IgD-negative memory B cell (primary cell): ENCODE measurements at regions not wholly inside any gene's neighbourhood (a gene's known extent, or its start where the extent isn't known, plus 50 kb on each side); places are given as distances from the start of the nearest gene placed in this dataset.
"Not testable (repeated sequence)": the region's sequence is repeated elsewhere in the genome, so short reads cannot be mapped to it uniquely, and the experiment has no call there.

Experiments used
- H3K27ac Mint-ChIP-seq, 3 donors: one replicate each; pipeline ENCODE4 v1.8.0; 2020 to 2022; ENCODE audit warnings: mild to moderate bottlenecking in 3 of 3, mixed read lengths in 3 of 3, moderate library complexity in 1 of 3
- H3K27me3 Mint-ChIP-seq: one replicate; pipeline ENCODE4 v1.8.0; 2021; ENCODE audit warnings: mixed read lengths
- H3K36me3 Mint-ChIP-seq: one replicate; pipeline ENCODE4 v1.8.0; 2020; ENCODE audit warnings: mild to moderate bottlenecking, mixed read lengths
- H3K4me1 Mint-ChIP-seq, 3 donors: one replicate each; pipeline ENCODE4 v1.8.0; 2020 to 2022; ENCODE audit warnings: mixed read lengths in 3 of 3, mild to moderate bottlenecking in 1 of 3
- H3K4me3 Mint-ChIP-seq, 4 donors: one replicate each; pipeline ENCODE4 v1.8.0; 2020 to 2022; ENCODE audit warnings: mild to moderate bottlenecking in 4 of 4, mixed read lengths in 4 of 4, moderate library complexity in 3 of 4
- H3K9me3 Mint-ChIP-seq, 3 donors: one replicate each; pipeline ENCODE4 v1.8.0; 2020 to 2021; ENCODE audit warnings: mixed read lengths in 3 of 3, mild to moderate bottlenecking in 1 of 3

DNA sequence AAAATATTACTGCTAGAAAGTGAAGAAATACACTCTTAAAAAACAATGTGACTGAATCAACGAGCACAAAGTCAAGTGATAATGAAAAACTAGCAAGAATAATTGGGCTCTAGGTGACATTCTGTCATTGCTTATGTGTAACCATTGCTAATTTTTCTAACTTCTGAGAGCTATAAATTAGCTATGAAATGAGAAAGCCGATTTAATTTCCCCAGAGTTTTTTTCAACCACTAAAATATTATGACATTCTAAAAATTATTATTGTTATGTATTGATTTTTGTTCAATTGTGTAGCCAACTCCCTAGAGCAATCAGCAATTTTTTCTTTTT, 458.6 kb upstream of the ATXN8OS start:
- Mint-ChIP-seq H3K36me3 (no peaks in the 10 kb centered on the region), H3K27me3 (no peaks in the 10 kb centered on the region), H3K4me3 (no peak overlapping the region), H3K27ac (no peak overlapping the region), H3K4me1 (no peaks in the 10 kb centered on the region), H3K9me3 (peaks cover 1 to 4% (median 2%) of the 10 kb centered on the region in 3 donors)

DNA sequence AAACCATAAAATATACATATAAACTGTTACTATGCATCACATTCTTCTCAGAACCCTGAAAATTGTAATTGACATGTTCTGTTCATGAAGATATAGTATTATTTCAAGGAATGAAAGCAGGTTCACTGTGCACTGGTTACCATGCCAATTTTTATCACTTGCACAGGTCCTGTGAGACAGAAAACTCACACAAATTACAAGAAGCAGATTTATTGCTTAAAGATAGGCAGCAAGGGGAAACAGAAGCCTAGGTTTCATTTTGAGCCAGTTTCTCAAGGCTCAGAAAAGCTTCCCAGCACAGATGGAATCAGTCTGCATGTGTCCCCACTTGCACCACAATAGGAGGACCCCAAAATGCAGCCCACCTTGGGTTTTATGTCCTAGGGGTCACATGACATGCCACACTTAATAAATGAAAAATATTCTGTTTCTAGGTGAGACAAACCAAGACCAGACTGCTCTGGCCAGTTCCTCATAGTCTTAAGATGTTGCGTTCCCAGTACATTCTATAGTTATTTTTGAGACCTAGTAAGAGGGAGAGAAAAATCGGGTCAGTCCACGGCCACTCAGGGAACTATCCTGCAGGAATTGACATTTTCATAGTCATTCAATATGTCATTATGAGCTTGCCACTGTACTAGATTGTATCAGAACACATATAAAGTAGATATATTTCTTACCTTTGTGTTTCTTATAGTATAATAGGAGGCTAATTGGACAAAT, 459.1 kb upstream of the ATXN8OS start:
- Mint-ChIP-seq H3K4me3 (no peak overlapping the region), H3K36me3 (no peaks in the 10 kb centered on the region), H3K27me3 (no peaks in the 10 kb centered on the region), H3K27ac (no peak overlapping the region), H3K4me1 (no peaks in the 10 kb centered on the region), H3K9me3 (peaks cover 1 to 4% (median 2%) of the 10 kb centered on the region in 3 donors)

GRCh38 chr13:69644447-69644846, 463.2 kb upstream of the ATXN8OS start:
- H3K27ac Mint-ChIP-seq: no peak overlapping the region
- H3K4me1 Mint-ChIP-seq: no peaks in the 10 kb centered on the region
- H3K9me3 Mint-ChIP-seq: peaks cover under 1 to 2% (median 1%) of the 10 kb centered on the region in 3 donors
- H3K27me3 Mint-ChIP-seq: no peaks in the 10 kb centered on the region
- H3K4me3 Mint-ChIP-seq: no peak overlapping the region
- no peaks in the 10 kb centered on the region for H3K36me3 Mint-ChIP-seq

- Mint-ChIP-seq H3K27ac (no peak overlapping the region), H3K27me3 (no peaks in the 10 kb centered on the region), H3K9me3 (peaks cover 0 to 4% (median 2%) of the 10 kb centered on the region in 3 donors), H3K36me3 (peaks cover 1% of the 10 kb centered on the region), H3K4me3 (no peak overlapping the region), H3K4me1 (no peaks in the 10 kb centered on the region)
Observed at GRCh38 chr13:69641773-69642172, 465.9 kb upstream of the ATXN8OS start.

DNA sequence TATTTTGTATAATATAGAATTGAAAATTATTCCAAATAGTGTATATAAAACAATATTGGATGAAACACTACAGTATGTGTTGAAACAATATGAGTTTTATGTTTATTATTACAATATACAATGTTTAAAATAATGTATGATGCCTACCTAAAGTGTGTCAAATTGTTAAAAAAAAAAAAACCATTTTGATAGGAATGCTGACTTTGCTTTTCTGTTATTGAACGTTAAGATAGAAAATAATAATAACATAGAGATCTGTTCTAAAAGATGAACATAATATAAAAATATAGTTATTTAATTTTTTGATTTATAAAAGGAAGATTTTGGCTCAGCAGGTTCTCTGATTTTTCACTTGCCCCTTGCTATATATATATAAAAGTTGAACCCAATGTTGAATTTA, 474.6 kb upstream of the ATXN8OS start:
- Mint-ChIP-seq H3K9me3 (peaks cover 0 to 2% (median 0%) of the 10 kb centered on the region in 3 donors), H3K4me1 (no peaks in the 10 kb centered on the region), H3K27ac (no peak overlapping the region), H3K36me3 (peaks cover 3% of the 10 kb centered on the region), H3K27me3 (no peaks in the 10 kb centered on the region), H3K4me3 (no peak overlapping the region)

DNA sequence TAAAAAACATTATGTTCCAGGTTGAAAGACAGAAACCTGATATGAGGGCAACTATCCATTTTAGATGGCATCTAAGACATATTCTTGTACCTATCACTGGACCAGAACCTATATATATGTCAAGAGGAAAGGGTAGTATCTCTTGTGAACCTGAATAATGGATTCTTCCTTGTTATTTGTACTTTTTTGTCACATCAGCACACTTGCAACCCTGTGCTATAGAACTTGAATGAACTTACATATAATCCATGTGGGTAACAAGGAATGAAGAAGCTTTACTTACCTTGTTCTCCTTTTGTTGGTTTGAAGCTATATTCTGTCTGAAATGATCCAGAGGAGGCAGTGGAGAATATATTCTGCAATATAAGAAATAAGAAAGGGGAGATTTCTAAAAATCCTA, 483.7 kb upstream of the ATXN8OS start:
- H3K36me3 Mint-ChIP-seq: peaks cover 2% of the 10 kb centered on the region
- no peaks in the 10 kb centered on the region for H3K27me3 Mint-ChIP-seq
- H3K27ac Mint-ChIP-seq: no peak overlapping the region
- H3K4me3 Mint-ChIP-seq: no peak overlapping the region
- no peaks in the 10 kb centered on the region for H3K4me1 Mint-ChIP-seq
- H3K9me3 Mint-ChIP-seq: peaks cover 0 to 2% (median 2%) of the 10 kb centered on the region in 3 donors

GRCh38 chr13:69619651-69620050, 488.0 kb upstream of the ATXN8OS start:
- Mint-ChIP-seq H3K36me3 (no peaks in the 10 kb centered on the region), H3K9me3 (peaks cover 0 to 5% (median 0%) of the 10 kb centered on the region in 3 donors), H3K27ac (no peak overlapping the region), H3K4me3 (no peak overlapping the region), H3K4me1 (no peaks in the 10 kb centered on the region), H3K27me3 (no peaks in the 10 kb centered on the region)

DNA sequence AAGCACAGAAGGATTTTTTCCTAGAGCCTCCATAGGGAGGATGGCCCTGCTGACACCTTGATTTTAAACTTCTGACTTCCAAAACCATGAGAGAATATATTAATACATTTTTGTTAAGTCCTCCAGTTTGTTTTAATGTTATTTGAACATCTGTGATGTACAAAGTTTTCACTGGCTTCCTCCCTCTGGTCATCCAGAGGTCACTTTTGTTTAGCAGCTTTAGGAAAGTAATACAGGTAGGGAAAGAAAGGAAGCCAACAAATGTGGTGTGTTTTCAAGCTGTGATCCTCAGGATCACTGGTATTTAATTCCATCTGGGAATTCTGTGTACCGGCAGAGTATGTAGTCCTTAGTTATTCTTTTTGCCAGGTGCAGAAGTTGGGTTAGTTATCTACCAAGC, 488.8 kb upstream of the ATXN8OS start:
- H3K4me3 Mint-ChIP-seq: no peak overlapping the region
- H3K36me3 Mint-ChIP-seq: no peaks in the 10 kb centered on the region
- no peaks in the 10 kb centered on the region for H3K27me3 Mint-ChIP-seq
- H3K27ac Mint-ChIP-seq: no peak overlapping the region
- peaks cover 0 to 4% (median 0%) of the 10 kb centered on the region in 3 donors for H3K9me3 Mint-ChIP-seq
- H3K4me1 Mint-ChIP-seq: no peaks in the 10 kb centered on the region

DNA sequence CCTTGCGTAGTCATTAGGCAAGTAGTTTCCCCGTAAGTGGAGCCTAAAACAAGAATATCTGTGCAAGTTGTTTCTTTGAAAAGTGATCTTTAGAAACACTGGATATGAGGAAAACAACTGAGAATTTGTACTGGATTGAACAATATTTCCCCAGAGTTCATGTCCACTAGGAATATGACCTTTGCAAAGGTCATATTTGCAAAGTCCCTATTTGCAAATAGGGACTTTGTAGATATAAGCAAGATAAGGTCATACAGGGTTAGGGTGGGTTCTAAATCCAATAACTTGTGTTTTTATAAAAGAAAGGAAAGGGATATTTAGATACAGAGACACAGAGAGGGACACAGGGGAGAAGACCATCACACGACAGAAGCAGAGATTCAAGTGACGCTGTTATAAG, 489.2 kb upstream of the ATXN8OS start:
- H3K4me3 Mint-ChIP-seq: no peak overlapping the region
- H3K27me3 Mint-ChIP-seq: no peaks in the 10 kb centered on the region
- no peaks in the 10 kb centered on the region for H3K4me1 Mint-ChIP-seq
- peaks cover 0 to 4% (median 0%) of the 10 kb centered on the region in 3 donors for H3K9me3 Mint-ChIP-seq
- no peak overlapping the region for H3K27ac Mint-ChIP-seq
- H3K36me3 Mint-ChIP-seq: no peaks in the 10 kb centered on the region

DNA sequence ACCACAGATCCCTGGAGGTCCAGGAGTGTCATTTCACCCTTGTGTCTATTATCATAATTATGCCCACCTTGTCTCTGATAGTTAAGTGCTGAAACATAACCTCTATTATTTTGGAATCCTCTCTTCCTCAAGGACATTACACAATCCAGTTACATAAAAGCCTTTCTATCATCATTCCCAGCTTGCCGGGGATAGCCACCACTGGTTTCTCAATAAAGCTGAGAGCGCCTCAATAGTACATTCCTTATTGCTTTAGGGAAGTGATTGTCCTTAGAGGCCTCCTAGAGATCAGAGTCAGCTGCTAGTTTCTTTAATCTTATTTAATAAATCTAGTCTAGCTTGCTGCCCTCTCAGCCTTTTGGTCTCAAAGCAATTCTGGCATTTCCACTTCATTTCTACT, 490.0 kb upstream of the ATXN8OS start:
- Mint-ChIP-seq H3K27me3 (no peaks in the 10 kb centered on the region), H3K9me3 (peaks cover 0 to 4% (median 0%) of the 10 kb centered on the region in 3 donors), H3K36me3 (no peaks in the 10 kb centered on the region), H3K4me3 (no peak overlapping the region), H3K27ac (no peak overlapping the region), H3K4me1 (no peaks in the 10 kb centered on the region)

DNA sequence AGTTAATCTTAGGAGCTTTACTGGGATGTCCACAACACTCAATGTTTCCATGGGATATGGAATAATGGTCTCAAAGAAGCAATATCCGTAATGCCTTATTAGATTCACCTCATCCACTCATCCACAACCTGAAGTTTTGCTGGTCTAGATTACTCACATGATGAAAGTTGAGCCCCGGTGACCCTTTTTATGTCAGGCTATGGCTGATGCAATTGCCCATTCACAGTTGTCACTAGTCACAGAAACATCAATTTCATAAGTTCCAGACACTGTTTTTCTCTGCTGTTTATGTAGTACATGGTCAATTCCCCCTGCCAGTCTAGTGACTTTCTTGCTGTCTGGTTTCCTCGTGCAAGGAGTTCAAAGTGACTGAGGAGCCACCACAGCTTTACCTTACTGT, 491.2 kb upstream of the ATXN8OS start:
- peaks cover 0 to 4% (median 0%) of the 10 kb centered on the region in 3 donors for H3K9me3 Mint-ChIP-seq
- no peak overlapping the region for H3K4me3 Mint-ChIP-seq
- no peaks in the 10 kb centered on the region for H3K36me3 Mint-ChIP-seq
- no peaks in the 10 kb centered on the region for H3K4me1 Mint-ChIP-seq
- H3K27ac Mint-ChIP-seq: no peak overlapping the region
- no peaks in the 10 kb centered on the region for H3K27me3 Mint-ChIP-seq

DNA sequence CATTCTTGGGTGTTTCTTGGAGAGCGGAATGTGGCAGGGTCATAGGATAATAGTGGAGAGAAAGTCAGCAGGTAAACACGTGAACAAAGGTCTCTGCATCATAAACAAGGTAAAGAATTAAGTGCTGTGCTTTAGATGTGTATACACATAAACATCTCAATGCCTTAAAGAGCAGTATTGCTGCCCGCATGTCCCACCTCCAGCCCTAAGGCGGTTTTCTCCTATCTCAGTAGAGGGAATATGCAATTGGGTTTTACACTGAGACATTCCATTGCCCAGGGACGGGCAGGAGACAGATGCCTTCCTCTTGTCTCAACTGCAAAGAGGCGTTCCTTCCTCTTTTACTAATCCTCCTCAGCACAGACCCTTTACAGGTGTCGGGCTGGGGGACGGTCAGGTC, 492.6 kb upstream of the ATXN8OS start:
- not testable (repeated sequence) for H3K9me3 Mint-ChIP-seq, H3K4me1 Mint-ChIP-seq

GRCh38 chr13:69604698-69605097, 502.9 kb upstream of the ATXN8OS start:
- no peaks in the 10 kb centered on the region for H3K36me3 Mint-ChIP-seq
- no peak overlapping the region for H3K4me3 Mint-ChIP-seq
- no peaks in the 10 kb centered on the region for H3K27me3 Mint-ChIP-seq
- H3K4me1 Mint-ChIP-seq: no peaks in the 10 kb centered on the region
- no peak overlapping the region for H3K27ac Mint-ChIP-seq
- H3K9me3 Mint-ChIP-seq: peaks cover 2 to 6% (median 4%) of the 10 kb centered on the region in 3 donors

More for the DNA sequence above, 492.6 kb upstream of the ATXN8OS start:
- not testable (repeated sequence) for H3K27ac Mint-ChIP-seq, H3K36me3 Mint-ChIP-seq, H3K4me3 Mint-ChIP-seq, H3K27me3 Mint-ChIP-seq

DNA sequence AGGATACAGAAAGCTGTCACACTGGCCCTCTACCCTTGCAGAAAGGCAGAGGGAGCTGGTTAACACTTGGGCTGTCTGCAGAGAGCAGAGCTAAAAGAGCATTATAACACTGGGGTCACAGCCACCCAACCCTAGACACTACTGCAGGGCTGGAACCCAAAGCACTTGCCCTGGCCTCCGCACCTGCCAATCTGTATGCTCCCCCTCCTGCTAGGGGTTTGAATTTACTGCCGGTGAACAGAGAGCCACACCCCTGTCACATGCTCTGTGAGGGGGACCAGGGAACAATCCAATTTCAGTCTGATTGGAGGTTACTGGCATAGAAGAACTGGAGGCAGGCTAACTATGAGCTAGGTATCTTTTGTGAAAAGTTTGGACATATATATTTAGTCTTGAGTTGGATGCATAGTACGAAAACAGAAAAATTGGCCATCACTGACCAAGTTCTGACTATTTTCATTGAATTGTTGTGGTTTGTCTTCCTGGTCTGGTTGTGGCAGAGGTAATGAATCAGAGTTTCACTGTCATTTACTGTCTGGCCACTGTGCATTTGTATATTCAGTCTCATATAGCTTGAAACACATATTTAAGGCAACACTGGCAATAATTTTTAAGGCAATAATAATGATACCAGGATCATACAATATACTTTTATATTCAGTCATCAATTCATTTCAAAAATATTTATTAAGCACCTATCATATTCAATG, 504.3 kb upstream of the ATXN8OS start:
- peaks cover 4 to 6% (median 6%) of the 10 kb centered on the region in 3 donors for H3K9me3 Mint-ChIP-seq

DNA sequence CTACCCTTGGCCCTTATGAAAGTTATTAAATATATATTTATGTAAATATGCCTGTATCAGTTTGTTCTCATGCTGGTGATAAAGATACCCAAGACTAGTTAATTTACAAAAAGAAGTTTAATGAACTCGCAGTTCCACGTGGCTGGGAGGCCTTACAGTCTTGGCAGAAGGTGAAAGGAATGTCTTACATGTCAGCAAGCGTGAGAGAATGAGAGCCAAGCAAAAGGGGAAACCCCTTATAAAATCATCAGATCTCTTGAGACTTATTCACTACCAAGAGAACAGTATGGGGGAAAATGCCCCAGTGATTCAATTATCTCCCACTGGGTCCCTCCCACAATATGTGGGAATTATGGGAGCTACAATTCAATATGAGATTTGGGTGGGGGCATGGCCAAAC, 506.0 kb upstream of the ATXN8OS start:
- peaks cover 4 to 6% (median 6%) of the 10 kb centered on the region in 3 donors for H3K9me3 Mint-ChIP-seq
- no peaks in the 10 kb centered on the region for H3K4me1 Mint-ChIP-seq
- no peak overlapping the region for H3K4me3 Mint-ChIP-seq
- no peaks in the 10 kb centered on the region for H3K27me3 Mint-ChIP-seq
- H3K36me3 Mint-ChIP-seq: no peaks in the 10 kb centered on the region
- no peak overlapping the region for H3K27ac Mint-ChIP-seq

More for the DNA sequence above, 504.3 kb upstream of the ATXN8OS start:
- Mint-ChIP-seq H3K27me3 (no peaks in the 10 kb centered on the region), H3K4me1 (no peaks in the 10 kb centered on the region), H3K4me3 (no peak overlapping the region), H3K36me3 (no peaks in the 10 kb centered on the region), H3K27ac (no peak overlapping the region)

- H3K27me3 Mint-ChIP-seq: no peaks in the 10 kb centered on the region
- no peaks in the 10 kb centered on the region for H3K4me1 Mint-ChIP-seq
- no peak overlapping the region for H3K27ac Mint-ChIP-seq
- peaks cover 4 to 6% (median 6%) of the 10 kb centered on the region in 3 donors for H3K9me3 Mint-ChIP-seq
- H3K36me3 Mint-ChIP-seq: no peaks in the 10 kb centered on the region
- H3K4me3 Mint-ChIP-seq: no peak overlapping the region
Observed at GRCh38 chr13:69600811-69601210, 506.8 kb upstream of the ATXN8OS start.
